ENCODE measurements at regions not wholly inside any gene's neighbourhood (a gene's known extent, or its start where the extent isn't known, plus 50 kb on each side); places are given as distances from the start of the nearest gene placed in this dataset.

DNA sequence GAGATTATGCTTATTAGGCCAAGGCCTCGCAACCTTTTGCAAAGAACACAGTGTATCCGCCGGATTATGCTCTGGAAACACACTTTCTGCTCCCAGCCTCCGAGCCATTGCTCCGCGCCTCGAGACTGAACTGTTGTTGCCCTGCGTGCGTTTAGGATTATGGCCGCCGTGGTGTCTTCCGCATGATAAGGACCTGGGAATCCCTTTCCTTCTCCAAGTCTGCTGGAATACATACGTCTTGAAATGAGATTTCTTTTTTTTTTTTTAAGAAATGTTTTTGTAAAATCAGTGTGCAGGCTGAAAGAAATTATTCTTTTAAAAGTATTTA is 89.8 kb upstream of the SOX1 start:
- TF ChIP-seq CTCF (conservative IDR thresholded peaks at IDR 0.05 in 1 of 2, IDR thresholded peaks at IDR 0.05 in 1 of 2; ENCODE audit: extremely low read depth in 1 of 2, insufficient read depth in 1 of 2, low read depth in 1 of 2, low read length in 2 of 2), result no peak
- no peak for TF ChIP-seq EZH2 (IDR thresholded peaks at IDR 0.05; ENCODE audit: borderline replicate concordance, low read length)

All from mammary epithelial cell (primary cell).